ENCODE measurements at regions not wholly inside any gene's neighbourhood (a gene's known extent, or its start where the extent isn't known, plus 50 kb on each side); places are given as distances from the start of the nearest gene placed in this dataset.
"Not testable (repeated sequence)": the region's sequence is repeated elsewhere in the genome, so short reads cannot be mapped to it uniquely, and the experiment has no call there.

DNA sequence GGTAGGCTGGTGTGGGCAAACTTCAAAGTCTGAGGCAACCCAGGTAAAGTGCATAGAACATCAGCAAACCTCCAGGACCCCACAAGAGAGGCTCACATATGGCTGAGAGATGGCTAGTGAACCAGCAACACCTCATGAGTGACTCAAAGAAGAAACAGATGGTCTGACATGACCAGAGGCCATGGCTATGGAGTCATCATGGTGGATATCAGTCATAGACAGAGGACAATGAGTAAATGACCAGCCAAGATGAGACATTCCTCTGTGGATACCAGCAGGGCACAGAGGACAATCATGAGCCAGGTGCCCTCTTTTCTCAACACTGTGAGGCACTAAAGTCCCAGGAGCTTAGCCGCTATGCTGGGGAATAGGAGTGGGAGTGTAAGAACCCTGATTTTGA is 180.8 kb downstream of the RASEF start:
- no peak overlapping the region for H3K27ac ChIP-seq
- no peaks in the 10 kb centered on the region for H3K36me3 ChIP-seq
- no peak for DNase-seq (ENCODE audit: low spot score in 2 of 2)
- H3K4me1 ChIP-seq = no peaks in the 10 kb centered on the region
- no peak overlapping the region for H3K4me3 ChIP-seq
- H3K9me3 ChIP-seq = no peaks in the 10 kb centered on the region
- no peaks in the 10 kb centered on the region for H3K27me3 ChIP-seq
- 95% methylated on average over 1 of the region's 1 CpG for WGBS
- TF ChIP-seq POLR2A (IDR thresholded peaks at IDR 0.05) (no peak), EP300 (IDR thresholded peaks at IDR 0.05) (no peak), POLR2AphosphoS5 (IDR thresholded peaks at IDR 0.05) (no peak), CTCF (IDR thresholded peaks at IDR 0.05) (no peak)

GRCh38 chr9:82882748-82883147 is 180.2 kb downstream of the RASEF start:
- Histone ChIP-seq H3K27me3 (no peaks in the 10 kb centered on the region), H3K27ac (no peak overlapping the region), H3K4me1 (no peaks in the 10 kb centered on the region), H3K36me3 (no peaks in the 10 kb centered on the region), H3K4me3 (no peak overlapping the region), H3K9me3 (no peaks in the 10 kb centered on the region)
- TF ChIP-seq CTCF (IDR thresholded peaks at IDR 0.05) (no peak), EP300 (IDR thresholded peaks at IDR 0.05) (no peak), POLR2A (IDR thresholded peaks at IDR 0.05) (no peak), POLR2AphosphoS5 (IDR thresholded peaks at IDR 0.05) (no peak)
- no peak for DNase-seq (ENCODE audit: low spot score in 2 of 2)
- 36% methylated on average over 2 of the region's 2 CpGs for WGBS

DNA sequence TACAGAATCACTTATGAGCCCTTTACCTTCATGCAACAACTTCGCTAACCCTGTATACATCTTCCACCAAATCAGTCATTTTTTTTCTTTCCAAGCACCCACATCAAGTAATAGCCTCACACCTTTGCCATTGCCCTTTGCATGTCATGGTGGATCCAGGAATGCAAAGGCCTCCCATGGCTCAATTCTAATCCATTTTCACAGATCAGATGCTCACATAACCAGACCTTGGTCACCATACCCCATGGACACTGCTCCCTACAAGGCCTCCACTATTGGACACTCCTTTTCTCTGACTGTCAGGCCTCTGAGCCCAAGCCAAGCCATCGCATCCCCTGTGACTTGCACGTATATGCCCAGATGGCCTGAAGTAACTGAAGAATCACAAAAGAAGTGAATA is 179.5 kb downstream of the RASEF start:
- TF ChIP-seq CTCF (IDR thresholded peaks at IDR 0.05) = no peak
- no peak for TF ChIP-seq EP300 (IDR thresholded peaks at IDR 0.05)
- TF ChIP-seq POLR2A (IDR thresholded peaks at IDR 0.05) = no peak
- WGBS = 94% methylated on average over 3 of the region's 3 CpGs
- no peak for DNase-seq (ENCODE audit: low spot score in 2 of 2)
- Histone ChIP-seq H3K27me3 (no peaks in the 10 kb centered on the region), H3K27ac (no peak overlapping the region), H3K4me1 (no peaks in the 10 kb centered on the region), H3K36me3 (no peaks in the 10 kb centered on the region), H3K9me3 (no peaks in the 10 kb centered on the region), H3K4me3 (no peak overlapping the region)

DNA sequence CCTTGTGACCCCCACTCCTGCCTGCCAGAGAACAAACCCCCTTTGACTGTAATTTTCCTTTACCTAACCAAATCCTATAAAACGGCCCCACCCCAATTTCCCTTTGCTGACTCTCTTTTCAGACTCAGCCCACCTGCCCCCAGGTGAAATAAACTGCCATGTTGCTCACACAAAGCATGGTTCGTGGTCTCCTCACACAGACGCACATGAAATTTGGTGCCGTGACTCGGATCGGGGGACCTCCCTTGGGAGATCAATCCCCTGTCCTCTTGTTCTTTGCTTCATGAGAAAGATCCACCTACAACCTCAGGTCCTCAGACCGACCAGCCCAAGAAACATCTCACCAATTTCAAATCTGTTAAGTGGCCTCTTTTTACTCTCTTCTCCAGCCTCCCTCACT is 179.0 kb downstream of the RASEF start:
- H3K36me3 ChIP-seq; H3K9me3 ChIP-seq; H3K27me3 ChIP-seq; H3K27ac ChIP-seq; DNase-seq (ENCODE audit: low spot score in 2 of 2); H3K4me1 ChIP-seq; H3K4me3 ChIP-seq: not testable (repeated sequence)
- 88% methylated on average over 7 of the region's 7 CpGs for WGBS

- Histone ChIP-seq H3K27ac (no peak overlapping the region), H3K9me3 (no peaks in the 10 kb centered on the region), H3K4me1 (no peaks in the 10 kb centered on the region), H3K36me3 (no peaks in the 10 kb centered on the region), H3K27me3 (no peaks in the 10 kb centered on the region), H3K4me3 (no peak overlapping the region)
- no peak for TF ChIP-seq EP300 (IDR thresholded peaks at IDR 0.05)
- TF ChIP-seq POLR2AphosphoS5 (IDR thresholded peaks at IDR 0.05) = no peak
- TF ChIP-seq POLR2A (IDR thresholded peaks at IDR 0.05) = no peak
- TF ChIP-seq CTCF (IDR thresholded peaks at IDR 0.05) = no peak
- 81% methylated on average over 4 of the region's 4 CpGs for WGBS
- DNase-seq (ENCODE audit: low spot score in 2 of 2) = no peak
Observed at GRCh38 chr9:82890401-82890800, 172.5 kb downstream of the RASEF start.

DNA sequence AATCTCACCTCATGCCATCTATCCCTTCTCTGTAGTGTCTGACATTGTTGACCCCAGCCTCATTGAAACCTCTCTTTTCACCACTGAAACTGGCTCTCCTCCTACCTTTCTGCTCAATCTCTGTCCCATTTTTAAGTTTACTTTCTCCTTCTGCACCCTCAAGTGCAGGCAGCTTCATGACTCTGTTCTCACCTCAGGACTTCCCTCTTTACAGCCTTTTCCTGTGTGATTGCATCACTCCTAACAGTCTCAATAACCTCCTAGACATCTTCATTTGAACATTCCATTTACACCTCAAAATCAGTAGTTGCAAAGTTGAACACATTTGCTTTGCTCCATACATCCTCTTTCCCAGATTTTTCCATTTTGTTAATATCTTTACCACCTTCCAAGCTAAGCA is 172.1 kb downstream of the RASEF start:
- no peaks in the 10 kb centered on the region for H3K9me3 ChIP-seq
- H3K4me3 ChIP-seq = no peak overlapping the region
- H3K27me3 ChIP-seq = no peaks in the 10 kb centered on the region
- no peak for TF ChIP-seq POLR2A (IDR thresholded peaks at IDR 0.05)
- TF ChIP-seq EP300 (IDR thresholded peaks at IDR 0.05) = no peak
- no peak for TF ChIP-seq POLR2AphosphoS5 (IDR thresholded peaks at IDR 0.05)
- TF ChIP-seq CTCF (IDR thresholded peaks at IDR 0.05) = no peak
- DNase-seq (ENCODE audit: low spot score in 2 of 2) = no peak
- H3K4me1 ChIP-seq = no peaks in the 10 kb centered on the region
- H3K27ac ChIP-seq = no peak overlapping the region
- H3K36me3 ChIP-seq = no peaks in the 10 kb centered on the region

All from suprapubic skin (tissue), 4 donors.